SU-DHL-6 (cell line): ENCODE measurements at regions not wholly inside any gene's neighbourhood (a gene's known extent, or its start where the extent isn't known, plus 50 kb on each side); places are given as distances from the start of the nearest gene placed in this dataset.

Source experiments
- EZH2phosphoT487 ChIP-seq: fragments of 200-600 bp; sonication (generic), shearing (Covaris generic); conservative IDR thresholded peaks from 2 replicates; pipeline ENCODE4 v1.6.1; 2018; ENCODE audit warnings: mild to moderate bottlenecking, antibody characterized with exemption, low read length, moderate library complexity, mixed read lengths
- TF ChIP-seq, protein P1 (sequence below): fragments of 200-600 bp; sonication (generic); IDR thresholded peaks from one replicate; pipeline ENCODE4 v1.5.1; 2017; ENCODE audit warnings: antibody characterized with exemption, mild to moderate bottlenecking, low read length, moderate library complexity; ENCODE audit not compliant: insufficient read depth, poor library complexity, severe bottlenecking

DNA sequence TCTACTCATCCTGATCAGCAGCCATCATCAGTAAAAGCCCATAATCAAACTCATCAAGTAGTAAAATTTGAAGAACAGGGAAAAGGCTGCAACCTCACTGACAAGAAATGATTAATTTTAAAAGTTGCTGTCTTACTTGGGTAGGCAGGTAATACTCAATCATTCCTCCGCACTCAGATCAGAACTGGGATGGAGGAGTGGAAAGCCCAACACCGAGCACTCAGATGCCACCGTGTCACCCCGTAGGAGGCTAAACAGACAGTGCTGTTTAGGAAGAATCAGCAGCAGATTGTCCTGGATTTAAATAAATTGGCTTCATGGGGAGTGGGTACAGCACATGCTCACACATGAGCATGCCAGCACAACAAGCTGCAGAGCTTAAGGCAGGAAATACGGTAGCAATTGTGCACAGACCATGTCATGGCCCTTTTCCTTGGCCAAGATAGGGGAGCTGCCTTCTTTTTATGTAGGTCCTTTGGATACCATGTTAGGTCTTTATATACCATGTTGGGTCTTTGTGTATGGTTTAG is 92.6 kb upstream of the CDH6 start:
- TF ChIP-seq, protein P1, sequence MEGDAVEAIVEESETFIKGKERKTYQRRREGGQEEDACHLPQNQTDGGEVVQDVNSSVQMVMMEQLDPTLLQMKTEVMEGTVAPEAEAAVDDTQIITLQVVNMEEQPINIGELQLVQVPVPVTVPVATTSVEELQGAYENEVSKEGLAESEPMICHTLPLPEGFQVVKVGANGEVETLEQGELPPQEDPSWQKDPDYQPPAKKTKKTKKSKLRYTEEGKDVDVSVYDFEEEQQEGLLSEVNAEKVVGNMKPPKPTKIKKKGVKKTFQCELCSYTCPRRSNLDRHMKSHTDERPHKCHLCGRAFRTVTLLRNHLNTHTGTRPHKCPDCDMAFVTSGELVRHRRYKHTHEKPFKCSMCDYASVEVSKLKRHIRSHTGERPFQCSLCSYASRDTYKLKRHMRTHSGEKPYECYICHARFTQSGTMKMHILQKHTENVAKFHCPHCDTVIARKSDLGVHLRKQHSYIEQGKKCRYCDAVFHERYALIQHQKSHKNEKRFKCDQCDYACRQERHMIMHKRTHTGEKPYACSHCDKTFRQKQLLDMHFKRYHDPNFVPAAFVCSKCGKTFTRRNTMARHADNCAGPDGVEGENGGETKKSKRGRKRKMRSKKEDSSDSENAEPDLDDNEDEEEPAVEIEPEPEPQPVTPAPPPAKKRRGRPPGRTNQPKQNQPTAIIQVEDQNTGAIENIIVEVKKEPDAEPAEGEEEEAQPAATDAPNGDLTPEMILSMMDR, result no peak
- TF ChIP-seq EZH2phosphoT487, result no peak
